GM19467 (cell line): ENCODE measurements at regions not wholly inside any gene's neighbourhood (a gene's known extent, or its start where the extent isn't known, plus 50 kb on each side); places are given as distances from the start of the nearest gene placed in this dataset.

Experiments
- ATAC-seq: cut with Tn5 transposase; IDR thresholded peaks from one replicate; pipeline ENCODE4 v1.9.1; 2021; ENCODE audit warnings: mild to moderate bottlenecking, moderate library complexity; ENCODE audit not compliant: unreplicated experiment

GRCh38 chr17:77898521-77899434 is 59.7 kb upstream of the TNRC6C start:
- ATAC-seq: no peak

GRCh38 chr17:77899498-77899897 is 59.0 kb upstream of the TNRC6C start:
- ATAC-seq: no peak

- no peak for ATAC-seq
Observed at GRCh38 chr17:77901481-77901880, 57.0 kb upstream of the TNRC6C start.

GRCh38 chr17:77905266-77905665 is 53.2 kb upstream of the TNRC6C start:
- no peak for ATAC-seq

GRCh38 chr17:77905766-77906165 is 52.7 kb upstream of the TNRC6C start:
- ATAC-seq: no peak

GRCh38 chr17:77906377-77906871 is 52.1 kb upstream of the TNRC6C start:
- no peak for ATAC-seq

- no peak for ATAC-seq
Observed at GRCh38 chr17:77907497-77908461, 50.7 kb upstream of the TNRC6C start.

- no peak for ATAC-seq
Observed at GRCh38 chr17:77908501-77908900, 50.0 kb upstream of the TNRC6C start.
